Superior temporal gyrus (tissue), 1 donor: ENCODE measurements at regions not wholly inside any gene's neighbourhood (a gene's known extent, or its start where the extent isn't known, plus 50 kb on each side); places are given as distances from the start of the nearest gene placed in this dataset.
"Not testable (repeated sequence)": the region's sequence is repeated elsewhere in the genome, so short reads cannot be mapped to it uniquely, and the experiment has no call there.

Experiments used
- DNase-seq: peaks from one replicate; pipeline ENCODE4 v3.0.0-alpha.2; 2016; ENCODE audit errors: extremely low spot score

DNA sequence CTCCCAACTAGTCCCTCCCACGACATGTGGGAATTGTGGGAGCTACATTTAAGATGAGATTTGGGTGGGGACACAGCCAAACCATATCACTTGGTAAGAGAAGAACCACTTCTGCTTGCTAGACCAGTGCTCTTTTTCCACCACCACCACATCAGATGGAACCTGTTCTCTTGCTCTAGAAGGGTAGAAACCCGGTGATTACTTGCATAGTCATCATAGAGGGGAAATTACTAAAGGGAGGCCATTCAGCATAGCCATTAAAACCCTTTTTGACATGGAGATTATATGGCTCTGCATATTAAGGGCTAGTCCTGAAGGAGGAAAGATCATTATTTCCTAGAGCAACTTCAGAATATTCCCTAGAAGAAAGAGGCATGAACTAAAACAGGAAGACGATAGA lies 1188.0 kb downstream of the CDH11 start:
- DNase-seq = no peak

DNA sequence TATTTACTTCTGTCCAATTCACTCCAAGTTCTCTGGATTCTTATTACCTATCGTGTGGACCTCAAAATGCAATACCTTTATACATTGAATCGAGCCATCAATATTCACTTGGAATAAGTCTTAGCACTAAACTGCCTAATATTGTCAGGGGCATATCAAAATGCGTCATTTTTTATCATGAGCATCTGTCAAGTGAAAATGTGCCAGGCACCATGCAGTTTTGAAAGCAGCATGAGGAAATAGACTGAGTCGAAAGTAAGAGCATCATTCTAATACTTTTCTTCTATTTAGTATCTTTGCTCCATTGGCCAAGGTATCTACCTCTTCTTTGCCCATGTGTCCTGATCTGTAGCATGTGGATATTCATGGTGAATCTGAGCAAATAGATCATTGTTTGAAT lies 1193.4 kb downstream of the CDH11 start:
- DNase-seq = no peak

DNA sequence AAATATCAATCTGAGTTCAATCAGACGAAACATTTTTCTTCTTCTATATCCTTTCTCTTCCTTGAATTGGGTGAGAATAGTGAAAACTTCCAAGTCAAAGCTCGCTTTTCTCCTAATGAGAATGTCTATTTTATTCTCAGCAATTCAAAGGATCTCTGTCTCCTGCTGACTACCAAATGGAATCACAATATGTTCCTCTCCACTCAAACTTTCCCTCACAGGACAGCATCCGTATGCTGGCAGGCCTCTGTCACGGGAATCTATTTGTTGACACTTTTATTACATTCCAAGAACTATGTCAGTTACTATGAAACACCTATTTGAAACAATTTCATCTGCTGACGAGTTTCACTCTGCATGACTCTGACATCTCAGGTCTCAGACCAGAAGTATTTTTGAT lies 1196.6 kb downstream of the CDH11 start:
- no peak for DNase-seq

DNA sequence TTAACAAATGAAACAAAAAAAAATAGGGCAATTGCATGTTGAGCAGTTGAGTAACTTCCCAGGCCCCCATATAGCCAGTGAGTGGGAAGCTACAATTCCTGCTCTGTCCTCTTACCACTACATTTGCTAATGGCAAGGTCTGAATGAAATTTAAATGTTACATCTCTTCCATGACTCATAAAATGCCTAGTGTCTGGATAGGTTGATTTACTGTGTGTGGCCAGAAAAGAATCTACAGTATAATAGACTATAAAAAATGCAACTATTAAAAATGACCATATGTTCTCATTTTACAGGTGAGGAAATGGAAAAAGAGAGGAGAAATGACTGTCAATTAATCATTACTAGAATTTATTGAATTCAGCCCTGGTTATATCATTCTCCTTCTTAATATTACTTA lies 1199.3 kb downstream of the CDH11 start:
- DNase-seq = no peak

DNA sequence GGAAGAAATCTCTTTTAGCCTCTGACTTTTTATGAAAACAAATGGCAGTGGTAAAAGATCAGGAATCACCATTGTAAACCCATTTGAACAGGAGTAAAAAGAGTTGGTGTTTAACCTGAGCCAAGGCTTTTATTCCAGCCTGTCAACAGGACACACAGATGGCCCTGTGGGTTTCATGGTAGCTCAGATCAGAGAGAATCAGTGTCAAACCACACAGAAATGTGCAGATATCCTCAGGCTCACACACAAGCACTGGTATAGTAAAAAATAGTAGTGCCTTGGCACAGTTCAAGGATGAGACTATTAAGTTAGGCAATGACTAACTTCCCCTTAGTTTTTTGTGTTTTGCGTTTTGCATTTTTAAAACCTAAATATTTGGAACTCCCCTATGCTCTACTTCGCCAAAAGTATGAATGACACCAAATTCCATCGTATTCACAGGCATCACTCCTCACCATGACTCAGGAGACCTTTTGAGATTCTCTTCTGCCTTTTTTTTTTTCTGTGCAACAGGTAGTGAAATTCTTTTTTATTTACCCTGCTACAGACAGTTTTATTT lies 1200.0 kb downstream of the CDH11 start:
- DNase-seq = no peak

DNA sequence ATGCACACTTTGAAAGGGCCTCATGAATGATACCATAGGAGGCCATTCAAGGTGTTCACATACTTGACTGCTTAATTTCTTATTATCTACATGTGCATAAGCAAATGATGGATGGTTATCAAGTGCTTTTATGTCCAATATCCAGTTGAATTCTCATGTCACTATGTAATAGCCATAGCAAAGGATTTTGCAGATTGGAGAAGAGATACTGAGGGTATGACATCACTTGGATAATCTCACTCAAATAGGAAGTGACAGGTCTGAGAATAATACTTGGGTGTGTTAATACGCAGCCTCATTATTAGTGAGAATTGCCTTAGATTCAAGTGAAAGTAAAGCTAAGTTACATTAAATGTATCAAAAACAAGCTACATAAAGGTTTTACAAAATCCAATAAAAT lies 1208.6 kb downstream of the CDH11 start:
- no peak for DNase-seq

DNA sequence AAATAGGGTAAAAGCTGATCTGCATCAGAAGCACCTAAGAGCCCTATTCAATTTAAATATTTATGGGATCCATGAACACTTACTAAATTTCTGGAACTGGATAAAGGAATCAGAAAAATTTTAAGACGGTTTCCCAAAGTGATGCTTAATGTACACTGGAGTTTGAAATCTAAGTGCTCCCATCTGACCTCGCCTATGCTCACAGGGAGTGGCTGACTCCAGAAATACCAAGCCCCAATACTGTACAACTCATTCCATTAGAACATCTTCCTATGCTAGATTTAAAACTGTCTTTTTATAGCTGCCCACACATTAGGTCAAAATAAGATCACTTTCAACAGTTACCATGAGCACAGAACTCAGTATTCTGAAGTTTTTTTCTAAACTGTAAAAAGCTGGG lies 1214.6 kb downstream of the CDH11 start:
- no peak for DNase-seq

DNA sequence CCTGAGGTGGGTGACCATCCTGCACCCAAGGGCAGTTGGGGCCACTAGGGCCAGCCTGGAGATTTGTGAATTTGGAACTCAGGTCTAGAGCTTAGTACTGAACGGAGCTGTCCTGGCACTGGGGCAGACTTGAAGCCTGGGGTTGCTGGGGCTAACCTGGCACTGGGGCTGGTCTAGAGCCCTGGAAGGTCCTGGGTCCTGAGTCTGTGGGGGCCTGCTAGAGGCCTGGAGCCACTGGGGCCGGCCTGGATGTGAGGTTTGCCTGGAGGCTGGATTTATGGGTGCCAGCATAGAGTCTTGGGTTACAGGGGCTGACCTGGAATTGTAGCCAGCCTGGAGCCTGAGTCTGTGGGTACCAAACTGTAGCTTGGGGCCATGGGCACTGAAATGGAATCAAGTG lies 1216.9 kb downstream of the CDH11 start:
- no peak for DNase-seq

DNA sequence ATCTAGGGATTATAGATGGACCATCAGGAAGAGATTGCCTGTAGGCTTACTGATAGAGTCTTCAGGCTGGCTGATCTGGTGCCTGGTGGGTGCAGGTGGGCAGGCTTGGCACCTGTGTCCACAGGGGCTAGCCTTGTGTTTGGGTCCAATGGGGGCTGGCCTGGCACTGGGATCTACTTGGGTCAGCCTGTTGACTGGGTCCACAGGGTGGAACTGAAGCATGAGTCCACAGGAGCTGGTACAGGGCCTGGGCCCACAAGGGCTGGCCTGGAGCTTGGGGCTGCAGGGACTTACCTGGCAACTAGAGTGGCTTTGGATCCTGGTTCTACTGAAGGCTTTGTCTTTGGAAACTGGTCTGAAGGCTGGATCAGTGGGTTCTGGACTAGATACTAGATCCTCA lies 1217.7 kb downstream of the CDH11 start:
- no peak for DNase-seq

DNA sequence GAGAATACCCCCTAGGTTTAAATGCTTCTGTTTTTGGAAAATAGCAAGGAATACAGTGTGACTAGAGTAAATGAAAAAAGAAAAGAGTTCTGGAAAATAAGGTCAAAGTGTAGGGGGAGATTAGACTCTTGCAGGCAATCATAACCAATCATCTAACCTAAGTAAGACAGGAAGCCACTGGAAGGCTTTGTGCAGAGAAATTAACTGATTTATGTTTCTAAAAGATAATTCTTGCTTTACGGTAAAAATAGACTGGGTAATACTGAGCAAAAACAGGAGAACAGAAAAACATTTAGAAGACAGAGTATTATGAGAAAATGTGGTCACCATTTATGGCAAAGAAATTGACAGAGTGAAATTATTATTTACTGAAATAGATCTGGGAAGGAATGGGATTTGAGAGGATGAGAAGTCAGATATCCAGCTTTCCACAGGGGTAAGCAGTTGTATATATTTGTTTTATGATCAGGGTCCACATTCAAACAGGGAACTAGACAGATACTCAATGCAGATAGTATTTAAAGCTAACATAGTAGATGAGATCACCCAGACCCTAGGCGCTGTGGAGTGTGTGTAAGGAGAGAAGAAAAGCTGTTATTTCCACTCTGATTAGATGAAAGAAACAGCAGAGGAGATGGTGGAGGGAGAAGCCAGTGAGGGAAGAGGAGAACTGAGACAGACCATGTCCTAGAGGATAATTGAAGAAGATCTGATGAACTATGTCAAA lies 1225.3 kb downstream of the CDH11 start:
- DNase-seq = no peak

DNA sequence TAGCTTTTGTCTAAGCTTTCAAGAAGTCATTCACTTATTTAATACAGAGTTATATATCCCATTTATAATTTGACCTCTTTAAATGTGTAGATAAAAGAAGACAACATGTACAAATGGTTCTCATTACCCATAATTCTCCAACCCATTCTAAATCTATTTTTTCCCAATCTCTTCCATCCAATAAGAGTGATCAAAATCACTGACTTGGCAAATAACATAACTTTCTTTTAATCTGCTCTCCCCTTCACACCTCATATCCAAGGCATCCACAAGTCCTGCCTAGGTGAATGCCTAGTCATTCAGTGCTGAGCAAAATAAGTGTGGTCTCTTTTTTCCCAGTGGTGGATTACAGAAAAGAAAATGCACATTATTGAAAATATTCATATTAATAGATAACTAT lies 1231.1 kb downstream of the CDH11 start:
- DNase-seq = no peak

DNA sequence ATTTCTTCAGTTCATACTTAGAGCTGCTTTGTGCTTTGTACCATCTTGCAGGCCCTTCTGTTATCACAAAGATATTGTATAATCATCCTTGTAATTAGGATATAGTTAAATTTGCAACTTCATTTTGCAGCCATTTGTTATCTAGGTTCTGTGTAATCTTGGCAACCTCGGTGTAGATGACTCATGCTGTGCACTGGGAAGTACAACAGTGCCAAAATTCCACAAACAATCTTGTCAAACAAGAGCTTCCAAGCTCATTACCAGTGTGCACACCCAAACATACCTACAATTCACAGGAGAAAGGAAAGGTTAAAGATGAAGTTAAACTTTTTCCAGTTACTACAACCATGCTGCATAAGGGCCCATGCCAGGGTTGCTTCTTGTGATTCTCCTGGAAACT lies 1231.8 kb downstream of the CDH11 start:
- peak; percentile 73 for DNase-seq

DNA sequence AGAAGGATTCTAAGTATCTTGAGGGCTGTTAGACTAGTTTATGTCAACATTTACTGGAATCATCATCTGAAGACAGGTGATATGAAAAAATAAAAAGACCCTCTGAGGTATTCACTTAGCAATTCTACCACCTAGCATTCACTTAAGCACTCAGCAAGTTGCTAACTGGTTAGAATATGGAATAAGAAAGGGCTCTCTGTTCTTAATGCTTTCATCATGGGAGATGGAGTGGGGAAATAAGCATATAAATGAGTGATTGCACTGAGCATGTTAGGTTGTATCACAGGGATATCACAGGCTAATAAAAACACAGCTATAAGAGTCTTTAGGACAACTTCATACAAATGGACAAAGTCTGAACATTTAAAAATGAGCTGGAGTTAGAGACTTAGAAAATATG lies 1238.8 kb downstream of the CDH11 start:
- no peak for DNase-seq

DNA sequence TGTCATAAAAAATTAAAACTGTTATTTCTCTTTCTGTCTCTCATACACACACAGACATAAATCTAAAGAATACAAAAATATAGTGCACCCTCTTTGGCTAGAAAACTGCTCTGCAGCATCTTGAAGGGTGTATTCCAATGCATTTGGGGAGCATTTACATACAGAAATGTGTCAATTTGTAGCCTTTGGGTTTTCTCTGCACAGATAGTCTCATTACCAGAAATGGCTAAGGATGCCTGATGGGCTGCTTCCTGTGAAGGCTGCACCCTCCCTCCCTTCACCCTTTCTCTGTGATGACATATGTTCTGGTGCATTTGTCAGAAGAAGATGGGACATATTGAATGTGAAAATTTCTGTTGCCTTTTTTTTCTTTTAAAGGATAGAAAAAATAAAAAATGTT lies 1239.3 kb downstream of the CDH11 start:
- DNase-seq = no peak

DNA sequence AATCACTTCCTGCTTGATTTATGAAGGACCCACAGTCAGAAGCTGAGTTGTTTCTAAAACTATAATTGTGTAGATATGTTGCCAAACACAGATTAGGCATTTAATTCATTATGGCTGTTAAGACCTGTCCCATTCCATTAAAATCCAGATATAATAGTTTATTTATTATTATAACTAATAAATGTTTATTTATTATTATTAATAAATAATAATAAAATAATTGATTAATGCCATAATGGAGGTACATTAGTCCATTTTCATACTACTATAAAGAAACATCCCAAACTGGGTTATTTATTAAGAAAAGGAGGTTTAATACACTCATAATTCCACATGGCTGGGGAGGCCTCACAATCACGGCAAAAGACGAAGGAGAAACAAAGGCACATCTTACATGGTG lies 1240.9 kb downstream of the CDH11 start:
- DNase-seq = no peak

DNA sequence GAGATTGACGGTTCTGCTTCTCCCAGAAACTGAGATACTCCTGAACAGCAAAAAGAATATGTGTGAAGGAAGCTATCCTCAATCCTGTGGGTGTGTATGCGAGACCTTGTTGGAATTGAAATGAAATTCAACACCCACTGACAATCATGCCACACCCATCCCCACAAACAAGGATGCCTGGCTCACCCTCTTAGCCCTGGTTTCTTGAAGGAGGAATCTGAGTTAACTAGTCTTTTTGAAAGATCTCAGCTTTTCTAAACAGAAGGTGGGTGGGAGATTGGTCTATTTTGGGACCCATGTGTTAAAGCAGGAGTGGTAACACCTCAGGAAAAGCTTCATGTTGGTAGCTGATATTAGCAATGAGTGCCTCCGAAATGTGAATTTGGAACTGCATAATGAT lies 1244.5 kb downstream of the CDH11 start:
- DNase-seq = no peak

DNA sequence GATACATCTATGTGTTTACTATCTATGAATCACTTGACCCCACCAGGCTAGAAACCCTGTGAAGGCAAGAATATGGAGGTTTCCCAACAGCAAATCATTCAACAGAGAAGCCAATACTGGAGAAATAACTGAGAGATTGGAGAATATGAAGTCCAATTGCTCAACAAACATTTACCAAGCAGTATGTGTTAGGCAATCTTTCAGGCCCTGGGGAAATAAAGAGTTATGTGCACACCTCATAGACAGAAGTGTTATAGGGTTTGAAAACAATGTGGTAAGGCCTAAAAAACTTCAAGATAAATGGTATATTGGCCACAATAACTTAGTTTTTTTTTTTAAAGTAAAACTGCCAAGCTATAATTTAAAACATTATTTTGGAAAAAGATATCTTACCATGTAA lies 1245.8 kb downstream of the CDH11 start:
- no peak for DNase-seq

DNA sequence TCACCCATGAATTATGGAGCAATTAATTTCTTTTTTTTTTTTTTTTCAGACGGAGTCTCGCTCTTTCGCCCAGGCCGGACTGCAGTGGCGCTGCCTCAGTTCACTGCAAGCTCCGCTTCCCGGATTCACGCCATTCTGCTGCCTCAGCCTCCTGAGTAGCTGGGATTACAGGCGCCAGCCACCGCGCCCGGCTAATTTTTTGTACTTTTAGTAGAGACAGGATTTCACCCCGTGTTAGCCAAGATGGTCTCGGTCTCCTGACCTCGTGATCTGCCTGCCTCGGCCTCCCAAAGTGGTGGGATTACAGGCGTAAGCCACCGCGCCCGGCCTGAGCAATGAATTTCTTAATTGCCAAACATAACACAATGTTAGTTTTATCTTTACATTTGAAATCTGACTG lies 1261.2 kb downstream of the CDH11 start:
- not testable (repeated sequence) for DNase-seq

DNA sequence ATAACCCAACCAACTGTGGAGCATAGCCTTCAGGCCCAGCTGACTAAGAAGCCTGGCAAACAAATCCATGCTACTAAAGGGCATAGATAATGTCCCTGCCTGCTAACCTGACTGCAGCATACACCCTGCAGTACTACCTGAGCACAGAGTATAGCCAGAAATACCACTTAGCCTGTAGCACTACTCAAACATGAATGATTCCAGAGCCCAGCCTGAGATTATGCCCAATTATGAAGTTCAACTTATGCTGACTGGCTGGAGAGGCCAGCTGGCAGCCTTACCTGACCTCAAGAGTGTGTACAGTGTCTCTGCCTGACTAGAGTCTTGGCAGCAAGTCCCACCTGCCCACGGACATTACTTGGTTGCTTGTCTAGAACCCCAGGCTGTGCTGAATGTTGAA lies 1265.3 kb downstream of the CDH11 start:
- DNase-seq = no peak

DNA sequence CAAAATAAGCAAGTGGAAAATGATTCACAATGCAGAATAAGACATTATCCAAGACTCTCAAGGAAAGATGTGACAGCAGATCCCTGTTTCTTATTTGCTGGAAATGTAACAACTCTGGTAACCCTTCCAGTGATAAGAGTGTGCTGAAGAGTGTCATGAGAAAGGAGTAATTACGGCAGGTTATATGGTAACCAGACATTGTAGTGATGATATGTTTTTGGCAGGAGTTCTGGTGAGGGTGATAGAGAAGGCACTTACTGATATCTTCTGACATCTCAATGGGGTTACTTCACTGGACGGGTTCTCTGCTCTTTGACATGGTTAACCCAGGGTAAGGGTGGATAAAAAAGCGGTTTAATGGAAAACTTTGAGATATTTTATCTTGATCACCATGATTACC lies 1270.9 kb downstream of the CDH11 start:
- no peak for DNase-seq

DNA sequence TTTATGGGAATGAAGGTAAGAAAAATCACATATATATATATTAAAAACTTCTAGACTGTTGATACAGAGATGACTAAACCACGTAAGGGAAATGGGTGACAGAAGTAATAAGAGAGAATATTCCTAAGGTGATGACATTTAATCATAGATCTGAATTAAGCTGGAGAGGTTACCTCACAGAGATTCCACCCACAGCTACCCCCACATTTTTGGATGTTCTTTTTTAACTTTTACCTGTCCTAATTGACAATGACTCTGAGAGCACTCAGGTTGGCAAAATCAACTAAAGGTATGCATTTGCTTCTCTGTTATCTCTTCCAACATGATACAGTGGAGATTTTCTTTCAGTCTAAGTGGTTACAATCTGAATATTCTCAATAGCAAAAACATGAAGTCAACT lies 1280.6 kb downstream of the CDH11 start:
- DNase-seq = no peak

DNA sequence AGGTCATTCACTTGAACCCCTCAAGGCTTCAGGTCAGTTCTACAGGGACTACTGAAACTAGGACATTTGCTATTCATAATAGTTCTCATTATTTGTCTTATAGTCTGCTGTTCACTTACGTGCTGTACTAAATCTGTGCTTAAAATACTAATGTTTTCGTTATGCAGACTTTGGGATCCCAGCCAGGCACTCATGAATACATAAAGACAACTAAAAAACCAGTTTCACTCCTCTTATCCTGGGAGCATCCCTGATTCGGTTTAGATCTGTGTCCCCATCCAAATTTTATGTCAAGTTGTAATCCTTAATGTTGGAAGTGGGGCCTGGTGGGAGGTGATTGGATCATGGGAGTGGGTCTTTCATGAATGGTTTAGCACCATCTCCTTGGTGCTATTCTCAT lies 1291.8 kb downstream of the CDH11 start:
- DNase-seq = no peak

DNA sequence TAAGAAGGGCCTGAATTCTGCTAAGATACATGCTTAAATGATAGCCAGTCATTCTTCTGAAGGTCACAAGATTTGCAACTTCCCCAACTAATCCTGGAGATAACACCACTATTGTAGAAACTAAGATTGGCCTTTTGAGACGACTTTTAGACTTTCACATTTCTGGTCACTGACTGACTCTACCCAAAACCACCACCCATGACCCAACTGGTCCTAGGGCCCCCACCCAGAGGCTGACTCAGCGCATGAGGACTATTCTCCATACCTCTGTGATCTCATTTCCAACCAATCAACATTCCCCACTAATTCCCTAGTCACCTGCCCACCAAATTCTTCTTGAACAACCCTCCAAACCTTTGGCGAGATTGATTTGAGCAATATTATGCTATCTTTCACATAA lies 1299.0 kb downstream of the CDH11 start:
- no peak for DNase-seq

DNA sequence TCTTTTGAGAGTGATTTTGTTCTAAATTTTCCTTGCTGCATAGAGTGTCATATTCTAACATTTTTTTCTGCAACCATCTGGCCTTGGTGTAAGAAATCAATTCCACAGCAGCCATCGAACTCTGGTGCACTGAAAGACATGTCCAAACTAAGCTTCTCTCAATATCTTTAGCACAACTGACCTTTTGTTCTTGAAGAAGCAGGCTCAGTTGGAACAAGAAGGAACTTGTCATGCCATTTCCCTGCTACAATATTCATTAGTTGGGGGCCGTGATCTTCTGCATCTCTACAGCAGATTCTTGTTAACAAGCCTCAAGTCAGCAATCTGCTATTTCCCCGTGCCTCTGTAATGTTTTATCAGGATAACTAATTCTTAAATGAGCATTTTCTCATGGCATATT lies 1305.6 kb downstream of the CDH11 start:
- DNase-seq = no peak
